ENCODE measurements at regions not wholly inside any gene's neighbourhood (a gene's known extent, or its start where the extent isn't known, plus 50 kb on each side); places are given as distances from the start of the nearest gene placed in this dataset.

DNA sequence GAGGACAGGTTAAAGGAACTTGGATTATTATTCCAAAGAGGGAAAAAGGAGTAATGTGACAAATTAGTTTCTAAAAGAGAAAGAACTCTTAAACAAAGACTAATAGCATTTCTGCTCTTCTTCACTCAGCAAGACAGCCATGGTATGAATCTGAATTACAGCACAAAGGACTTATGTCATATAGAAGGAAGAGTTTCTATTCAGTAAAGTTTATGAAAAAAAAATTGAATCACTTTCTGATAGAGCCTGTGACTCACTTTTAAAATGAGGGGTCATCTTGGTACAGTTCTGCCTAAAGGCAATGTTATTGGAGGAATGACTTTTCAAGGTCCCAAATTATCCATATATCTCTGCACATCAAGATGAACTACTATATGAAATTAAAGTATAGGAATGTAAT is 101.7 kb downstream of the DUSP6 start:
- Mint-ChIP-seq H3K4me3 (ENCODE audit: unreplicated experiment) (no peak overlapping the region), H3K4me1 (ENCODE audit: unreplicated experiment) (peaks cover 13% of the 10 kb centered on the region), H3K9me3 (ENCODE audit: unreplicated experiment) (no peaks in the 10 kb centered on the region), H3K27ac (ENCODE audit: unreplicated experiment) (no peak overlapping the region), H3K36me3 (ENCODE audit: unreplicated experiment) (no peaks in the 10 kb centered on the region), H3K27me3 (ENCODE audit: unreplicated experiment) (no peaks in the 10 kb centered on the region)
- TF ChIP-seq, protein P1, sequence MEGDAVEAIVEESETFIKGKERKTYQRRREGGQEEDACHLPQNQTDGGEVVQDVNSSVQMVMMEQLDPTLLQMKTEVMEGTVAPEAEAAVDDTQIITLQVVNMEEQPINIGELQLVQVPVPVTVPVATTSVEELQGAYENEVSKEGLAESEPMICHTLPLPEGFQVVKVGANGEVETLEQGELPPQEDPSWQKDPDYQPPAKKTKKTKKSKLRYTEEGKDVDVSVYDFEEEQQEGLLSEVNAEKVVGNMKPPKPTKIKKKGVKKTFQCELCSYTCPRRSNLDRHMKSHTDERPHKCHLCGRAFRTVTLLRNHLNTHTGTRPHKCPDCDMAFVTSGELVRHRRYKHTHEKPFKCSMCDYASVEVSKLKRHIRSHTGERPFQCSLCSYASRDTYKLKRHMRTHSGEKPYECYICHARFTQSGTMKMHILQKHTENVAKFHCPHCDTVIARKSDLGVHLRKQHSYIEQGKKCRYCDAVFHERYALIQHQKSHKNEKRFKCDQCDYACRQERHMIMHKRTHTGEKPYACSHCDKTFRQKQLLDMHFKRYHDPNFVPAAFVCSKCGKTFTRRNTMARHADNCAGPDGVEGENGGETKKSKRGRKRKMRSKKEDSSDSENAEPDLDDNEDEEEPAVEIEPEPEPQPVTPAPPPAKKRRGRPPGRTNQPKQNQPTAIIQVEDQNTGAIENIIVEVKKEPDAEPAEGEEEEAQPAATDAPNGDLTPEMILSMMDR (IDR thresholded peaks at IDR 0.05), result no peak
- DNase-seq (ENCODE audit: extremely low spot score, unreplicated experiment), result no peak

DNA sequence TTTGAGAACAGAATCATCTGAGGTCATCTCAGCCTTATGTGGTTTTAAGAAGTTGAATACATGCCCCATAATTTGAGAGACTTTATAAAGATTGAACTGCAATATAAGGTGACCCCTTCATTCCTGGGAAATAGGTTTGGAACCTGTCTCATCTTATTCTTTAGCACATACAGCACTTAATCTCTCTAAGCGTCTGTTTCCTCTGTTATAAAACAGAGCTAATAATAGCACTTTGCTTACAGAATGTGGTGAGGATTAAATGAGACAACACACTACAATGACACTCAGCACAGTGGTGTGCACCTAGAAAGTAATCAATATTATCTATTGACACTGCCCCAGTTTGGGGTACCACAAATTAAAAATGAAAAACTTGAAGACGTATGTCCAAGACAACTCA is 102.1 kb downstream of the DUSP6 start:
- TF ChIP-seq, protein P1 (IDR thresholded peaks at IDR 0.05), result no peak
- H3K36me3 Mint-ChIP-seq (ENCODE audit: unreplicated experiment), result no peaks in the 10 kb centered on the region
- DNase-seq (ENCODE audit: extremely low spot score, unreplicated experiment), result no peak
- H3K4me3 Mint-ChIP-seq (ENCODE audit: unreplicated experiment), result no peak overlapping the region
- no peaks in the 10 kb centered on the region for H3K9me3 Mint-ChIP-seq (ENCODE audit: unreplicated experiment)
- no peaks in the 10 kb centered on the region for H3K27me3 Mint-ChIP-seq (ENCODE audit: unreplicated experiment)
- no peak overlapping the region for H3K27ac Mint-ChIP-seq (ENCODE audit: unreplicated experiment)
- peaks cover 13% of the 10 kb centered on the region for H3K4me1 Mint-ChIP-seq (ENCODE audit: unreplicated experiment)

DNA sequence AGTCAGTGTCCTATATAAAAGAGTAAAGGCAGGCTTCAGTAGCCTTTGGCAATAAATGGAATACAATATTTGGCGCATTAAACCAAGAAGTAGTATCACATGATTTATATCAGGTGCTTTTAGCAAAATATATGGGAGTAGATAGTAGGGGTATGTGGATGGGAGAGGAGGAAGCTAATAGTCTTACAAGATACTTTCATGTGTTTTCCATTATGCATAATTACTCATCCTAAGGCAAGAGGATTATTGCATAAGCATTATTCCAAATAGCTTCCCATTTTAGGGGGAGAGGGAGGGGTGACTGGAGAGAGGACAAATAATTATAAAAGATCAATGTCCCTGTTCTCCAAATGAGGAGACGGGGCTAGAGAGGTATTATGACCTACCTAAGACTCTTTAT is 104.3 kb downstream of the DUSP6 start:
- Mint-ChIP-seq H3K4me1 (ENCODE audit: unreplicated experiment) (peaks cover 12% of the 10 kb centered on the region), H3K4me3 (ENCODE audit: unreplicated experiment) (no peak overlapping the region), H3K9me3 (ENCODE audit: unreplicated experiment) (no peaks in the 10 kb centered on the region), H3K36me3 (ENCODE audit: unreplicated experiment) (no peaks in the 10 kb centered on the region), H3K27ac (ENCODE audit: unreplicated experiment) (no peak overlapping the region), H3K27me3 (ENCODE audit: unreplicated experiment) (no peaks in the 10 kb centered on the region)
- DNase-seq (ENCODE audit: extremely low spot score, unreplicated experiment), result no peak
- TF ChIP-seq, protein P1 (IDR thresholded peaks at IDR 0.05), result no peak

DNA sequence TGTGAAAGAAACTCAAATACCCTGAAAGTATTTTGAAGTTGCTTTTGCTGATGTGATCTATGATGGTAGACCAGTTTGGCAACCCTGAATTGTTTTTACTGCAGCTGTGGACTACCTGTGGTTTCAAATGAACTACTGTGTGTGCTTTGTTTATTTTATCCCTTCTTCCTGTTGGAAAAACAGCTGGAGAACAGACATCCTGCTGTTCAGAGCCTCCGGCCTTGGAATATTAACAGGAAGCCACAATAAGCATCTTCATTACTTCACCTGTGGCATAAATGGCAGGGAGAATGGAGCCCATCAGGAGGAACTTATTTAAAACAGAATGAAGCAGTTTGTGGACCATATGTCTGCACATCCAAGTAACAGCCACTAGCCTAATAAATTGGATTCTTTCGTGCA is 104.8 kb downstream of the DUSP6 start:
- no peaks in the 10 kb centered on the region for H3K27me3 Mint-ChIP-seq (ENCODE audit: unreplicated experiment)
- no peak overlapping the region for H3K4me3 Mint-ChIP-seq (ENCODE audit: unreplicated experiment)
- no peak overlapping the region for H3K27ac Mint-ChIP-seq (ENCODE audit: unreplicated experiment)
- no peak for DNase-seq (ENCODE audit: extremely low spot score, unreplicated experiment)
- H3K9me3 Mint-ChIP-seq (ENCODE audit: unreplicated experiment), result no peaks in the 10 kb centered on the region
- peaks cover 7% of the 10 kb centered on the region for H3K4me1 Mint-ChIP-seq (ENCODE audit: unreplicated experiment)
- H3K36me3 Mint-ChIP-seq (ENCODE audit: unreplicated experiment), result no peaks in the 10 kb centered on the region
- TF ChIP-seq, protein P1 (IDR thresholded peaks at IDR 0.05), result no peak

DNA sequence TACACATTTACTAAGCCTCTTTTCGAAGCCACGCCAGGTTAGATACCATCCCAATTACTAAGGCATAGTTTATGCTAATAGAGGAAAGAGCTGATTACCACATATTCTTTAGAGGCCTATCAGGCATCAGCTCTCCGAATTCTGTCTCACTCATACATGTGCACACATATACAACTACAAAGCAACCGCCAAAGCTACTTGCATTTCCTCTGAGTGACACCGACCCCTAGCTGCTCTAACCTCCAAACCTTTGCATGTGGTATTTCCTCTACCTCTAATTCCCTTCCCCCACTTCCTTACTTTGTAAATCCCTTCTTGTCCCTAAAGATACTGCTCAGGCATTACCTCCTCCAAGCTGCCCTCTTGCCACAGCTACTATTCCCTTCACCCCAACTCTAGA is 107.2 kb downstream of the DUSP6 start:
- TF ChIP-seq, protein P1 (IDR thresholded peaks at IDR 0.05), result no peak
- Mint-ChIP-seq H3K27me3 (ENCODE audit: unreplicated experiment) (no peaks in the 10 kb centered on the region), H3K27ac (ENCODE audit: unreplicated experiment) (no peak overlapping the region), H3K36me3 (ENCODE audit: unreplicated experiment) (no peaks in the 10 kb centered on the region), H3K4me3 (ENCODE audit: unreplicated experiment) (no peak overlapping the region), H3K4me1 (ENCODE audit: unreplicated experiment) (peaks cover 4% of the 10 kb centered on the region), H3K9me3 (ENCODE audit: unreplicated experiment) (peaks cover 11% of the 10 kb centered on the region)
- no peak for DNase-seq (ENCODE audit: extremely low spot score, unreplicated experiment)
